ENCODE measurements at regions not wholly inside any gene's neighbourhood (a gene's known extent, or its start where the extent isn't known, plus 50 kb on each side); places are given as distances from the start of the nearest gene placed in this dataset.

GRCh38 chr10:33126742-33127141 lies 168.7 kb upstream of the ITGB1 start:
- no peak for DNase-seq

- peak; percentile 3 for DNase-seq
These were observed 167.8 kb upstream of the ITGB1 start for GRCh38 chr10:33125522-33126517.

DNA sequence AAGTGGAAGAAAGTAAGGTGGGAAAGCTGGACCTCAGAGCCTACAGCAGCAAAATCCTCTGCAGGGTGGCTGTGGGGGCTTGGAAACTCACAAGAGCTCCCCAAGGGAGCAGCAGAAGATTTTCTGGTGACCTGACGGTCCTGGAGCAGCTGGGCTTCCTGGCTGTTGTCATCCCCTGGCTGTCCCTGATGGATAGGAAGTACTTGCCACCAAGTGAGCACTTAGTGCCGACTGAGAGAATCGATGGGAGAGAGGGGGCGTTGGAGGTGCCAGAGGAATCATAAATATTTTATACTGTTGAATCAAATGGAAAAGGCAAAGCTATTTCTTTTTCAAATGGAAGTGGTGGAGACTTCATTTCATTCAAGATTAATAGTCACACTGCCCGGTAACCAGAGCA lies 167.1 kb upstream of the ITGB1 start:
- no peak for DNase-seq

- no peak for DNase-seq
These were observed 165.7 kb upstream of the ITGB1 start for GRCh38 chr10:33123680-33124079.

DNA sequence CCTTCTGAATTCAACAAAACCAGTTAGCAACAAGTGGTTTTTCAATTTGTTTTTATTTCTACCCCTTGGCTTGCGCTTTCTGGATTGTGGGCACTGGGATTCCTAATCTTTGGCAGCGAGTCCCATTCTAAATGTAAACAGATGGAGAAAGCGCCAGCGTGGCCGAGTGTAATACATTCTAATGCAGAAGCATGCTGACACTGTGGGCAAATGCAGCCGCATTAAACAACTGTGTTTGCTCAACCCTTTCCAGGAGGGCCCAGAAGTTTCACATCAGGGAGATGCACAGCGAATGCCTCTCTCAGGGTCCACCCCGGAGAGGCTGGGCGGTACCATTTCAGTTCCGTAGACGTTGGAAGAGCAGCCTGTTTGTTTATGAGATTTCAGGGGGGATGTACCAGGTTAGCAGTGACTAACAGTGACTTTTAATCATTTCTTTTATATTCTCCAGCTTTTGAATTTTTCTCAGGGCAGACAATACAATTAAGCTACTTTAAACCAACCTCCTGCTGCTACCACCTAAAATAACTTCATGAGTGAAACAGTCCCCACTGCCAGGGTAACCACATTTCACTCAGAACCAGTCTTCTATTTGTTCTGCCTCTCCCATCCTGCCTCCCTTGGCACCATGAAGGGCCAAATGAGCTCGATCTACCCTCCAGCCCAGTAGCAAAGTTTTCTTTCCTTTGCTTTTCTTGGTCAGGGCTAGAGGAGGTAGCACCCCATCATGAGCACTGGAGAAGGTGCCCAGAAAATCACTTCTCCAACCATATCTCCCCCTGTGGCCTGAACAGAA lies 164.2 kb upstream of the ITGB1 start:
- no peak for DNase-seq

GRCh38 chr10:33120700-33121099 lies 162.7 kb upstream of the ITGB1 start:
- DNase-seq, result no peak

- DNase-seq, result no peak
These were observed 162.2 kb upstream of the ITGB1 start for GRCh38 chr10:33120275-33120674.

- DNase-seq, result no peak
These were observed 159.8 kb upstream of the ITGB1 start for GRCh38 chr10:33117816-33118215.

DNA sequence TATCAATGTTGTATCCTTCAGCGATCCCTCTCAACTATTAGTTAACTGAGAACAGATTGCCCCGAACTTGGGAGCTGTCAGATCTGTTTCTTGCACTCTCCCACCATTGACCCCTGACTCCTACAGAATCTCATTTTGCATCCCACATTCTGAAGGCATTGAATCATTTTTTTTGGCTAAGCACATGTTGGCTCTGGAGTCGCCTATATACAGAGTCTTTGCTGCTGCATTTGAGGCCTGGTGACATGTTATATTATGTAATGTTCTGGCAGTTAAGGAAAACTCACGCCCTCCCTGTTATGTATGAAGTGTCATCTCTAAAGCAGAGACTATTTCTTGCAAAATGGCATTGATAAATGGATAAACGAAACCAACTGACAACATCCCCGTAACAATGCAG lies 159.2 kb upstream of the ITGB1 start:
- no peak for DNase-seq

DNA sequence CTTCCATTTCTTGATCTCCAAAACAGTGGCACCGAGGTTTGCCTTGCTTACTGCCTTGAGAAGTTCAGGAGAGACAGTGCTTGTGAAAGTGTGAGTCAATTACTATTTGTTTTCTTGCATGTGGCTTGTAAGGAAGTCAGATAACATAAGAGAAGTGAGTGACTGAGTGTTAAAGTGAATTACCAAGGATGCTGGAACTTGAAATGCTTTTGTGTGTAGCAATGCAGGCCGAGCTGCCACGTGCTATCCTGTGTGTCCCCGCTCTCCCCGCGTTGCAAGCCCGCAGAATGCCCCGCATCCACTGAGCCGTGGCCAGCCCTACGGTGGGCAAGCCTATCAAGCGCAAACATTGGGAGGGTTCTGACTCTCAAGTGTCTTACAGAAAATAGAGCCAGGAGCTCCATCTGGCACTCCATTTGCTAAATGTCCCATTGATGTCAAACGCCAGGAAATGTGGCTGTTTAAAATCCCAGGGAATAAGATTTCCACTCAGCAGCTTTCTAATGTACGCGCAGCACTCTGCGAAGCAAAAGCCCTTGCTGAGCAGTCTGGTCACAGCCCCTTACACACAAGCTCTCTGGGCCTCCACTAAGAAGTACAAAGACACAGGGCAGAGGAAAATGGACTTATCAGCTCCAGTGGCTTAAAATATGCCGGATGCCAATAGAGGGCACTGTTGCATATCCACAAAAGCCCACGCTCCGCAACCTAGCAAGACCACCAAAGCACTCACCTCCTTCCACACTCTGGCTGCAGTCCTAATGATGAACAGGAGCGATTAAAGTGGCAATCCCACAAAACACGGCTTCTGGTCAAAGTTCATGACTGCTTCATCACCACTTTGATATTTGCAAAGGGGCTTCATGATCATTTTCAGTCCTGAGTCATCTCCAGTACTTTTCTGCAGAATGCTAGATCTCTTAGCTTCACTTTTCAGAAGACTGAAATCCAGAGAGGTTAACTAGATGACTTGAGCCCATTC lies 158.0 kb upstream of the ITGB1 start:
- peak; percentile 0 for DNase-seq

DNA sequence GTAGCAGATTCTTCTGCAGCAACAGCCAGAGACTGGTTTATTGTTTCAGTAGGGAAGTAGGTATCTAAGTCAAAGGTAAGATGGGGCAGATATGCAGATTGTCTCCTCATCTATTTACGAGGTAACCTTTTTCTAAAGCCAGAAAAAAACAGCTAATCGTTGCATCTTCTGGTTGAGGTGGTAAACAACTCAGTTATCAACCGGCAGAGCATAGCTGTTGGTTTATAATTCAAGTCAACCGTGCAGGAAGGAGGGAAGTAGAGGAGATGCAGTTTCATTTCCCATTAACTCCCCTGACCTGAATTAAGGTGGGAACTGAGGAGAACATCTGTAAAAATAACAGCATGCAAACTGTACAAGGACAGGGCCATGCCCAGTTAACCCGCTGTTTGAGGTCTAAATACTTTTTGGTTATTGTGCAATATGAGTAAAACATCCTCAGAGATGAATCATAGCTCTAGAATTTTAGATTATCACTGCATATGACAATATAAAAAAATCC lies 156.5 kb upstream of the ITGB1 start:
- no peak for DNase-seq

GRCh38 chr10:33113466-33113865 lies 155.4 kb upstream of the ITGB1 start:
- no peak for DNase-seq

DNA sequence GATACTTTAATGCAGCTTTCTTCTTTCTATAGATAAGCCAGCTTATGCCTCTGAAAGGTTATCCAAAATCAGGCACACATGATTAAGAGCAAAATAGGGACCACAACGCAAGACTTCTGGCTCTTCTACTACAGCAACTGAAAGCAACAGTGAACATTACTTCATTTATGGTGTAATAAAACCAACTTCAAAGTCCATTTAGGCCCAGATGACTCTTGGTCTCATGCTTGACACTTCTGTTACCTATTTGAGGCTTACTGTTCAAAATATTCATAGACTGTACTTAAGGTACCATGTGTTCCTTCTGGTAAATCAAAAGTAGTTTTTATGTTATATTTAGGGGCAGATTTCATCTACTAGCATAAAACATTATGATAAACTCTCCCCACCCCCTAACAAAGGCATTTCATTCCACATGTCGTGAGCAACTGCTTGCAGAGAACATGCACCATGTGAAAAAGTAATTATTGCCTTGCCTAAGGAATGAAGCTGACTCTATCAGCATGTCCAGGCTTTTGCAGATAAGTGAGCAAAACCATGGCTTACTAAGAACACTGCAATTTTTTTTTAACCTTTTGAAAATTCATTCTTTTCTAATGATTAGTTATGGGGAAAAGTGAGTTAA lies 154.9 kb upstream of the ITGB1 start:
- DNase-seq, result no peak

DNA sequence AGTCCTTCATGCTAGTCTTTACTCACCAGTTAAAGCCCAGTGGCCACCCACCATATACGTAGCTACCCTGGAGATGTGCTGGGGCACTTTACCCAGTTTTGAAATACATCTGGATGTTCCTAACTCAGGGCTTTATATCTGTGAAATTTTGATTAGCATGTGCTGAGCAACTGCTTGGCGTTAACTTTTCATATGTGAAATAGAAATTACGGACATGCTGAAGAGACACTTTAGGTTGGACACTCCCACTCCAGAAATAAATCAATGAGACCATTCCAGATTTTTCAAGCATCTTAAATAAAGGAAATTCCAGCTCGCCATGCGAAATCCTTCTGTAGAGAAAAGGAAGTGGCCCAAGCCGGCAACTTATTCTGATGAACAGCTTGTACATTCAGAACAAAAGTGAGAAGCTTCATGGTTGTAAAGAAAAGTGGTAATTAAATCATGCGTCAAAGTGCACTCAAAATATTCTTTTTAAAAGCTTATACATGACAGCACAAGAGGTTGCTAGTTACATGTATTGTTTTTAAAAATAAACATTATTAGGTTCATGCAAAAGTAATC lies 153.5 kb upstream of the ITGB1 start:
- DNase-seq, result no peak

DNA sequence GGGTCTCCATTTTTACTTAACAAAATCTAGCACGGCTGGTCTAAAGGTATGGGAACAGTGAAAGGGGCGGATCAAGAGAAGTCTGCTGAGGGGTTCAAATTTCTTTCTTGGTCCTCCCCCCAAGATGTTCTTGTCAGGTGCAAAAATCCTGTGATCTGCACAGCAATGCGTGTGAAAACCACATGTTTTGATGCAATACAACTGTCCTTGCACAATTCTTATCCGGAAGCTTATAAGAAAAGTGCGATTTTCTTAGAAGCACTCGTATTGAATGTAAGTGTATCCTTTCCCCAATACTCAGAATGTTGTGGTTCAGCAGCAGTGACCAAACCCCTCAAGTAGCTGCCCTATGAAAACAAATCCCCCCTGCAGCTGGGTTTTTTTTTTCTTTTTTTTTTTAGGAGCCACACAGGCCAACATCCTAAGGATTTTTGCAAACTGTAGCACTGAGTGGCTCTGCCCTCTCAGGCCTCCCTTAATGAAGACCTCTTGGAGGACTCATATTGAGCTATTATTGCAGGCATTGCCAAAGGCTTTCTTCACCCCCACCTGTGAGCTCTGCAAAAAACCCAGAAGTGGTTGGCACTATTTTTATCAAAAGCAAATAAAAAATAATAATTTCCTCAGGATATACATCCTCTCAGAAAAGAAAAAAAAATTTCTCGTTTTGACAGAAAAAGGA lies 151.9 kb upstream of the ITGB1 start:
- DNase-seq, result no peak

DNA sequence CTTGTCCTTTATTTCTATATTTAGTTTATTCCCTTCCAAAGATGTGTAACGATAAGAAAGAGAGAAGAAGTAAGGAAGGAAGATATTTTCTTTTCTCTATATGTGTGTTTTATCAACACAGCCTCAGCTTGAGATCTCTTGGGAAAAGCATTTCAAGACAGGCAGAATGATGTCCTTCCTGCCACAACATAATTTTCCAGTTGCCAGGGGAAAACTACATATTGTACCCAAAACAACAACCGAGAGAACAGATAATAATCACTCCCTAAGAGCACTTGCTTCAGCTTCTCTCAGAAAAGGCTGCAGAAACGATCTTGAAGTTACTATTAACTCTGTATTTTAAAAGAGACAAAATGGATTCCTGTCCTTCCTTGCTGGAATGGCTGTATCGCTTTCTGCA lies 151.4 kb upstream of the ITGB1 start:
- DNase-seq, result no peak

DNA sequence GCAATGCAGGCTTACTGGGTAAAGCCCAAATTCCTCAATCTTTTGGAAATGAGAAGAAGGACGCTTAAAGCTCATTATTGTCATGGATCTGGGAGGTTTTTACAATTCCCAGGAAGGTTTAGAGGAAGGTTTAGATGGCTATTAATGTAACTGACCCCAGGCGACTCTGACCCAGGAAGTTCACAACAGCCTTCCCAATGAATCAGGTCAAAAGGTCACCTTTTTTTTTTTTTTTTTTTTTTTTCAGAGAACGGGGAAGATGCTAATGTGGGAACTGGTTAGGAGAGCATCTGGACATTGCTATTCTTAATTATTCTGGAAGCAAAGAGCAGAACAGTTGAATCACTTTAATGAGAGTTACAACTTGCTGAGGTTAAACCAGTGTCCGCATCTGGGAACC lies 149.9 kb upstream of the ITGB1 start:
- DNase-seq, result no peak

GRCh38 chr10:33106767-33107166 lies 148.7 kb upstream of the ITGB1 start:
- no peak for DNase-seq

DNA sequence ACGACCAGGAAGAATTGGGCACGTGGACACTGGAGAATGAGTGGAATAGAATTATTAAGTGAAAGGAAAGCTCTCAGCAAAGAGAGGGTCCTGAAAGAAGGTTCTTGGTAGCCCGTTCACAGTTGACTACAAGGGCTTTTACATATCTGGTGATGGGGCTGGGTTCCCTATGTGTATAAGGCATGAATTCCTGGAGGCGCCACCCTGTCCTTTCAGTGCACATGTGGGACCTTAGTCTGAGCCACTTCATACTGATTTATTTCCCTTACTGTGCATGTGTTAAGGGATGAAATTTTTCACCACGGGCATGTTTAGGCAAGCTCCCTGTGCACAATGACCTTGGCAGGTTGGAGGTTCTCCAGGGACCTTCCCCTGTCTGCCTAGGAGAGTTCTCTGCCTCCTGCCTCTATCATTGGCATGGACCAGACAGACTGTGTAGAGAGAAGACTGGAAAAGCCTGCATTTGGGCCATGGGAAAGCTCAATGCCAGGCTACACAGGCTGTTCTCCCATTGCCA lies 145.9 kb upstream of the ITGB1 start:
- DNase-seq, result no peak

DNA sequence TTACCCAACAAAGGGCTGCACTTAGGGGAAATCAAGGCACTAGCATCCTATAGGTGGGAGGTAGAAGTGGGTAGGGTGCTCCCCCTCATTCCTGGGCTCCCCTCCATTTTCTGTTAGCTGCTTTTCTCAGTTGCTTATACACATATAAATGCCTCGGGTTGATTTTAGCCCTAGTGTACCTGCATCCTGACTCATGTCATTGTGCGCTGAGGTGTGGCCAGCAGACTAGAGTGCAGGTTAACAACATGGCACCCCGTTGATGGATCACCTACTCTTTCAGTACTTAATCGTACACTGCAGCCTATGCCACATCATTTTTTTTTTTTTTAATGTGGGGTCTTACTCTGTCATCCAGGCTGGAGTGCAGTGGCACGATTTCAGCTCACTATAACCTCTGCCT lies 144.0 kb upstream of the ITGB1 start:
- no peak for DNase-seq

- no peak for DNase-seq
These were observed 143.4 kb upstream of the ITGB1 start for GRCh38 chr10:33101392-33101787.

All from NCI-H510A treated with DMSO at 0.1 percent for 48 hours (cell line).